ENCODE measurements at regions not wholly inside any gene's neighbourhood (a gene's known extent, or its start where the extent isn't known, plus 50 kb on each side); places are given as distances from the start of the nearest gene placed in this dataset.
"Not testable (repeated sequence)": the region's sequence is repeated elsewhere in the genome, so short reads cannot be mapped to it uniquely, and the experiment has no call there.

- not testable (repeated sequence) for H3K27me3 ChIP-seq (ENCODE audit: control insufficient read depth, insufficient read depth, low read length); H3K4me3 ChIP-seq (ENCODE audit: low read depth, low read length); H3K36me3 ChIP-seq (ENCODE audit: control insufficient read depth, insufficient read depth, low read length); H3K9ac ChIP-seq (ENCODE audit: low read depth, low read length); H3K4me1 ChIP-seq (ENCODE audit: control insufficient read depth, insufficient read depth, low read length); H3K27ac ChIP-seq (ENCODE audit: low read depth, low read length)
- H3K9me3 ChIP-seq (ENCODE audit: control insufficient read depth, insufficient read depth, low read length) = peaks cover 22% of the 10 kb centered on the region; the same call in 1 of the 2 replicates
Observed at GRCh38 chr14:27312730-27313129, 714.9 kb upstream of the NOVA1 start.

GRCh38 chr14:27314231-27314630 lies 716.4 kb upstream of the NOVA1 start:
- H3K27ac ChIP-seq (ENCODE audit: low read depth, low read length) = no peak overlapping the region
- H3K4me3 ChIP-seq (ENCODE audit: low read depth, low read length) = no peak overlapping the region
- H3K4me1 ChIP-seq (ENCODE audit: control insufficient read depth, insufficient read depth, low read length) = no peaks in the 10 kb centered on the region
- H3K9ac ChIP-seq (ENCODE audit: low read depth, low read length) = no peak overlapping the region
- H3K9me3 ChIP-seq (ENCODE audit: control insufficient read depth, insufficient read depth, low read length) = peaks cover 12% of the 10 kb centered on the region; the same call in 1 of the 2 replicates
- no peaks in the 10 kb centered on the region for H3K27me3 ChIP-seq (ENCODE audit: control insufficient read depth, insufficient read depth, low read length)
- no peaks in the 10 kb centered on the region for H3K36me3 ChIP-seq (ENCODE audit: control insufficient read depth, insufficient read depth, low read length)

DNA sequence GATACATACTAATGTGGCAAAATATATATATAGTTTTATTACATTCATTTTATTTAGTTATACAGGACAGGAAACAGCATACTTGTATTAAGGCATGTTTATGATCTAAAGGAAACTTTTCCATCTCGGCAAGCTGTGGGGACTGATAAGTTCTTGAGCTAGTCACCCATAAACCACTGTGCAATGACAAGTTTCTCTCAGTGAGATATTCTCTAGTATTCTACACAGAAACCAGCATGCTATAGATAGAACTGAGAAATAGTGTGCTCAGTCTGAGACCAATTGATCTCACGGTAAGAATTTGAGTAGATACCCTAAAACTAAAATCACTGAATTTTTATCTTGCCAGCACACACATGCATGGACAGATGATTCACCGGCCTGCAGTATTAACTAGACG lies 717.6 kb upstream of the NOVA1 start:
- Histone ChIP-seq H3K27me3 (ENCODE audit: control insufficient read depth, insufficient read depth, low read length) (no peaks in the 10 kb centered on the region), H3K9me3 (ENCODE audit: control insufficient read depth, insufficient read depth, low read length) (peaks cover 5% of the 10 kb centered on the region; the same call in 1 of the 2 replicates), H3K27ac (ENCODE audit: low read depth, low read length) (no peak overlapping the region), H3K4me1 (ENCODE audit: control insufficient read depth, insufficient read depth, low read length) (no peaks in the 10 kb centered on the region), H3K9ac (ENCODE audit: low read depth, low read length) (no peak overlapping the region), H3K4me3 (ENCODE audit: low read depth, low read length) (no peak overlapping the region), H3K36me3 (ENCODE audit: control insufficient read depth, insufficient read depth, low read length) (no peaks in the 10 kb centered on the region)

GRCh38 chr14:27315947-27316346 lies 718.1 kb upstream of the NOVA1 start:
- peaks cover 4% of the 10 kb centered on the region; the same call in 1 of the 2 replicates for H3K9me3 ChIP-seq (ENCODE audit: control insufficient read depth, insufficient read depth, low read length)

GRCh38 chr14:27318774-27319420 lies 721.1 kb upstream of the NOVA1 start:
- no peak overlapping the region for H3K9ac ChIP-seq (ENCODE audit: low read depth, low read length)
- H3K4me1 ChIP-seq (ENCODE audit: control insufficient read depth, insufficient read depth, low read length) = no peaks in the 10 kb centered on the region
- no peak overlapping the region for H3K4me3 ChIP-seq (ENCODE audit: low read depth, low read length)
- H3K27me3 ChIP-seq (ENCODE audit: control insufficient read depth, insufficient read depth, low read length) = no peaks in the 10 kb centered on the region
- no peaks in the 10 kb centered on the region for H3K36me3 ChIP-seq (ENCODE audit: control insufficient read depth, insufficient read depth, low read length)
- H3K9me3 ChIP-seq (ENCODE audit: control insufficient read depth, insufficient read depth, low read length) = 0 out of 2 replicates have a peak, but pooled peaks cover 3% of the 10 kb centered on the region
- no peak overlapping the region for H3K27ac ChIP-seq (ENCODE audit: low read depth, low read length)

More at GRCh38 chr14:27315947-27316346, 718.1 kb upstream of the NOVA1 start:
- Histone ChIP-seq H3K27ac (ENCODE audit: low read depth, low read length) (no peak overlapping the region), H3K9ac (ENCODE audit: low read depth, low read length) (no peak overlapping the region), H3K36me3 (ENCODE audit: control insufficient read depth, insufficient read depth, low read length) (no peaks in the 10 kb centered on the region), H3K27me3 (ENCODE audit: control insufficient read depth, insufficient read depth, low read length) (no peaks in the 10 kb centered on the region), H3K4me3 (ENCODE audit: low read depth, low read length) (no peak overlapping the region), H3K4me1 (ENCODE audit: control insufficient read depth, insufficient read depth, low read length) (no peaks in the 10 kb centered on the region)

DNA sequence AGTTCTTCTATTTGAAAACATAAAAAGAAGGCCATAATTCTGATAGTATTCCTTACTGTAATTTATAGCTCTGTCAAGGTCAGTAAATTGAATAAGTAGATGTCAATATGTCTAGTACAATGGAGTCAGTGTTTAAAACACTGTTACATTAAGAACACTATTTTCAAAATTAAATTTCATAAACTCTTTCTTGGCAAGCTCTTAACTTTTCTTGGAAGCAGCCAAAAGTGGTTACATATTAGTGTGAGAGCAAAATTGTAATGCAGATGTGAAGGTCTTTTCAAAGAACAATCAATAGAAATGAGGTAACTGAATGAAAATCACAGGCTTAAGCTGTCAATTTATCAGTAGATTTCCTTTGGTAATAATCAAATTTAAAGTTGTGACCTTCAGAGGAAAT lies 722.4 kb upstream of the NOVA1 start:
- no peak overlapping the region for H3K4me3 ChIP-seq (ENCODE audit: low read depth, low read length)
- H3K4me1 ChIP-seq (ENCODE audit: control insufficient read depth, insufficient read depth, low read length) = no peaks in the 10 kb centered on the region
- H3K9ac ChIP-seq (ENCODE audit: low read depth, low read length) = no peak overlapping the region
- H3K36me3 ChIP-seq (ENCODE audit: control insufficient read depth, insufficient read depth, low read length) = no peaks in the 10 kb centered on the region
- no peaks in the 10 kb centered on the region for H3K27me3 ChIP-seq (ENCODE audit: control insufficient read depth, insufficient read depth, low read length)
- peaks cover 15% of the 10 kb centered on the region; the same call in 1 of the 2 replicates for H3K9me3 ChIP-seq (ENCODE audit: control insufficient read depth, insufficient read depth, low read length)
- H3K27ac ChIP-seq (ENCODE audit: low read depth, low read length) = no peak overlapping the region

- Histone ChIP-seq H3K4me1 (ENCODE audit: control insufficient read depth, insufficient read depth, low read length) (no peaks in the 10 kb centered on the region), H3K9me3 (ENCODE audit: control insufficient read depth, insufficient read depth, low read length) (peaks cover 17% of the 10 kb centered on the region), H3K27ac (ENCODE audit: low read depth, low read length) (no peak overlapping the region)
Observed at GRCh38 chr14:27327095-27327494, 729.3 kb upstream of the NOVA1 start.

DNA sequence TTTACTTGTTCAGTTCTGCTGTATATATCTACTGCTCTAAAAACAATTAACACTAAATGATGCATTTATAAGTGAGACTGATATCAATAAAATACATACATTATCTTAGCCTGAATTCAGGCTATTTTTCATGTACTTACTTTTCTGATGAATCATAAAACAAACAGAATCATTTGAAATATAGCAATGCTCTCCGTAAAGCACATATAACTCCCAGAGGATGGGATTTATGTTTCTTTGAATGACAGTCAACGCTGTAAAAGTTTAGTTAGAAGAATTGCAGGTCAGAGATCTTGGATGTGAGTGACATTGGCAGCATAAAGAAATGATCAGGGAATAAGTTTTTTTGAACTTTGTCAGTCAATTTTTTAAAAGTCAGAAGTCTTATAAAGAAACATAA lies 740.2 kb upstream of the NOVA1 start:
- no peaks in the 10 kb centered on the region for H3K27me3 ChIP-seq (ENCODE audit: control insufficient read depth, insufficient read depth, low read length)
- H3K4me3 ChIP-seq (ENCODE audit: low read depth, low read length) = no peak overlapping the region
- no peaks in the 10 kb centered on the region for H3K4me1 ChIP-seq (ENCODE audit: control insufficient read depth, insufficient read depth, low read length)
- no peaks in the 10 kb centered on the region for H3K36me3 ChIP-seq (ENCODE audit: control insufficient read depth, insufficient read depth, low read length)
- no peaks in the 10 kb centered on the region for H3K9me3 ChIP-seq (ENCODE audit: control insufficient read depth, insufficient read depth, low read length)
- no peak overlapping the region for H3K27ac ChIP-seq (ENCODE audit: low read depth, low read length)
- H3K9ac ChIP-seq (ENCODE audit: low read depth, low read length) = no peak overlapping the region

More at GRCh38 chr14:27327095-27327494, 729.3 kb upstream of the NOVA1 start:
- H3K27me3 ChIP-seq (ENCODE audit: control insufficient read depth, insufficient read depth, low read length) = no peaks in the 10 kb centered on the region
- no peak overlapping the region for H3K4me3 ChIP-seq (ENCODE audit: low read depth, low read length)
- H3K9ac ChIP-seq (ENCODE audit: low read depth, low read length) = no peak overlapping the region
- H3K36me3 ChIP-seq (ENCODE audit: control insufficient read depth, insufficient read depth, low read length) = no peaks in the 10 kb centered on the region

GRCh38 chr14:27363036-27363435 lies 765.2 kb upstream of the NOVA1 start:
- not testable (repeated sequence) for H3K9me3 ChIP-seq (ENCODE audit: control insufficient read depth, insufficient read depth, low read length); H3K27me3 ChIP-seq (ENCODE audit: control insufficient read depth, insufficient read depth, low read length); H3K36me3 ChIP-seq (ENCODE audit: control insufficient read depth, insufficient read depth, low read length); H3K4me3 ChIP-seq (ENCODE audit: low read depth, low read length); H3K4me1 ChIP-seq (ENCODE audit: control insufficient read depth, insufficient read depth, low read length); H3K27ac ChIP-seq (ENCODE audit: low read depth, low read length); H3K9ac ChIP-seq (ENCODE audit: low read depth, low read length)

GRCh38 chr14:27366596-27366995 lies 768.8 kb upstream of the NOVA1 start:
- peaks cover 2% of the 10 kb centered on the region; the same call in 1 of the 2 replicates for H3K9me3 ChIP-seq (ENCODE audit: control insufficient read depth, insufficient read depth, low read length)

DNA sequence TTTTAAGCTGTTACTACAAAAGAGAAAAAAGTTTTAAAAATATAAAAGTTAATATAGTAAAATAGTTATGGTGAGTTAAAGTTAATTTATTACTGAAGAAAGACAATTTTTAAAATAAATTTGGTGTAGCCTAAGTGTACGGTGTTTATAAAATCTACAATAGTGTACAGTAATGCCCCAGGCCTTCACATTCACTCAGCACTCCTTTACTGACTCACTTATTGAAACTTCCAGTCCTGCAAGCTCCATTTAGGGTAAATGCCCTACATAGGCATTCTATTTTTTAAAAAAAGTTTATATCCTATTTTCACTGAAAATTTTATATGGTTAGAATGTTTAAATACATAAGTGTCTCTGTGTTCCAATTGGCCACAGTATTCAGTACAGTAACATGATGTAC lies 769.5 kb upstream of the NOVA1 start:
- H3K4me3 ChIP-seq (ENCODE audit: low read depth, low read length) = no peak overlapping the region
- no peaks in the 10 kb centered on the region for H3K4me1 ChIP-seq (ENCODE audit: control insufficient read depth, insufficient read depth, low read length)
- H3K36me3 ChIP-seq (ENCODE audit: control insufficient read depth, insufficient read depth, low read length) = no peaks in the 10 kb centered on the region
- peaks cover 2% of the 10 kb centered on the region; the same call in 1 of the 2 replicates for H3K9me3 ChIP-seq (ENCODE audit: control insufficient read depth, insufficient read depth, low read length)
- no peak overlapping the region for H3K27ac ChIP-seq (ENCODE audit: low read depth, low read length)
- no peaks in the 10 kb centered on the region for H3K27me3 ChIP-seq (ENCODE audit: control insufficient read depth, insufficient read depth, low read length)
- H3K9ac ChIP-seq (ENCODE audit: low read depth, low read length) = no peak overlapping the region

More at GRCh38 chr14:27366596-27366995, 768.8 kb upstream of the NOVA1 start:
- Histone ChIP-seq H3K27ac (ENCODE audit: low read depth, low read length) (no peak overlapping the region), H3K9ac (ENCODE audit: low read depth, low read length) (no peak overlapping the region), H3K4me1 (ENCODE audit: control insufficient read depth, insufficient read depth, low read length) (no peaks in the 10 kb centered on the region), H3K27me3 (ENCODE audit: control insufficient read depth, insufficient read depth, low read length) (no peaks in the 10 kb centered on the region), H3K4me3 (ENCODE audit: low read depth, low read length) (no peak overlapping the region), H3K36me3 (ENCODE audit: control insufficient read depth, insufficient read depth, low read length) (no peaks in the 10 kb centered on the region)
